ENCODE measurements at regions not wholly inside any gene's neighbourhood (a gene's known extent, or its start where the extent isn't known, plus 50 kb on each side); places are given as distances from the start of the nearest gene placed in this dataset.

DNA sequence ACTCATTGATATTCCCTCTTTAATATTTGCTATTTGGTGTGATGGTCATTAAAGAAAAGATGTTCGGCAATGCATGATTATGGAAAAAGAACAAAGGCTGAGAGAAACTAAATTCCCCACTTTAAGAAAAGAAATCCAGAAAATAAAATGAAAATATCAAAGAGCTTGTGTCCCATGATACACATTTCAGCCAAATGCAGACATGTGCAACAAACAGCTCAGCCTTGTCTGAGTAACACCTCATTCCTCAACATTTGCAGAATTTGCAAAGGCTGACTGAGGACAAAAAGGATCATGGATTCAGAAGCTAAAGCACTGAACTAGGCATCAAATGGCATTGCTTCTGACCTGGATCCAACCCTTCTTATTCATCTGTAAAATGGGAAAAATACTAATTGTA, 281.0 kb downstream of the RAB28 start:
- TF ChIP-seq, protein P1, sequence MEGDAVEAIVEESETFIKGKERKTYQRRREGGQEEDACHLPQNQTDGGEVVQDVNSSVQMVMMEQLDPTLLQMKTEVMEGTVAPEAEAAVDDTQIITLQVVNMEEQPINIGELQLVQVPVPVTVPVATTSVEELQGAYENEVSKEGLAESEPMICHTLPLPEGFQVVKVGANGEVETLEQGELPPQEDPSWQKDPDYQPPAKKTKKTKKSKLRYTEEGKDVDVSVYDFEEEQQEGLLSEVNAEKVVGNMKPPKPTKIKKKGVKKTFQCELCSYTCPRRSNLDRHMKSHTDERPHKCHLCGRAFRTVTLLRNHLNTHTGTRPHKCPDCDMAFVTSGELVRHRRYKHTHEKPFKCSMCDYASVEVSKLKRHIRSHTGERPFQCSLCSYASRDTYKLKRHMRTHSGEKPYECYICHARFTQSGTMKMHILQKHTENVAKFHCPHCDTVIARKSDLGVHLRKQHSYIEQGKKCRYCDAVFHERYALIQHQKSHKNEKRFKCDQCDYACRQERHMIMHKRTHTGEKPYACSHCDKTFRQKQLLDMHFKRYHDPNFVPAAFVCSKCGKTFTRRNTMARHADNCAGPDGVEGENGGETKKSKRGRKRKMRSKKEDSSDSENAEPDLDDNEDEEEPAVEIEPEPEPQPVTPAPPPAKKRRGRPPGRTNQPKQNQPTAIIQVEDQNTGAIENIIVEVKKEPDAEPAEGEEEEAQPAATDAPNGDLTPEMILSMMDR (IDR thresholded peaks at IDR 0.05): no peak
- TF ChIP-seq EP300 (IDR thresholded peaks at IDR 0.05) (no peak), BHLHE40 (IDR thresholded peaks at IDR 0.05; ENCODE audit: low read depth, low read length) (no peak), NFE2L2 (conservative IDR thresholded peaks at IDR 0.05; ENCODE audit: low read length) (no peak), CHD2 (IDR thresholded peaks at IDR 0.05; ENCODE audit: low read length, partially characterized antibody) (no peak), POLR2A (IDR thresholded peaks at IDR 0.05; ENCODE audit: low read length) (no peak), MAFK (IDR thresholded peaks at IDR 0.05; ENCODE audit: partially characterized antibody) (no peak), MAZ (IDR thresholded peaks at IDR 0.05; ENCODE audit: borderline replicate concordance, low read depth, low read length) (no peak), PHF8 (IDR thresholded peaks at IDR 0.05; ENCODE audit: borderline replicate concordance, low read depth) (no peak)
- TF ChIP-seq, protein P2, sequence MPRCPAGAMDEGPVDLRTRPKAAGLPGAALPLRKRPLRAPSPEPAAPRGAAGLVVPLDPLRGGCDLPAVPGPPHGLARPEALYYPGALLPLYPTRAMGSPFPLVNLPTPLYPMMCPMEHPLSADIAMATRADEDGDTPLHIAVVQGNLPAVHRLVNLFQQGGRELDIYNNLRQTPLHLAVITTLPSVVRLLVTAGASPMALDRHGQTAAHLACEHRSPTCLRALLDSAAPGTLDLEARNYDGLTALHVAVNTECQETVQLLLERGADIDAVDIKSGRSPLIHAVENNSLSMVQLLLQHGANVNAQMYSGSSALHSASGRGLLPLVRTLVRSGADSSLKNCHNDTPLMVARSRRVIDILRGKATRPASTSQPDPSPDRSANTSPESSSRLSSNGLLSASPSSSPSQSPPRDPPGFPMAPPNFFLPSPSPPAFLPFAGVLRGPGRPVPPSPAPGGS (IDR thresholded peaks at IDR 0.05): no peak
